Brain microvascular endothelial cell (primary cell): ENCODE measurements at regions not wholly inside any gene's neighbourhood (a gene's known extent, or its start where the extent isn't known, plus 50 kb on each side); places are given as distances from the start of the nearest gene placed in this dataset.

ENCODE experiments used
- DNase-seq: peaks from one replicate; pipeline ENCODE4 v3.0.0-alpha.2; 2020
- H3K27ac ChIP-seq: fragments of 250-450 bp; sonication (Bioruptor Pico); 2 replicates; pipeline ENCODE4 v1.5.1; 2020; ENCODE audit warnings: mild to moderate bottlenecking, moderate library complexity
- H3K27me3 ChIP-seq: fragments of 250-450 bp; sonication (Bioruptor Pico); replicated peaks from 2 replicates; pipeline ENCODE4 v1.5.1; 2020; ENCODE audit warnings: mild to moderate bottlenecking
- H3K36me3 ChIP-seq: fragments of 250-450 bp; sonication (Bioruptor Pico); replicated peaks from 2 replicates; pipeline ENCODE4 v1.5.1; 2020; ENCODE audit warnings: mild to moderate bottlenecking
- H3K4me3 ChIP-seq: 2 replicates; pipeline ENCODE4 v1.5.1; 2011; ENCODE audit warnings: low read depth, mild to moderate bottlenecking, control low read depth, low read length, moderate library complexity
- in situ Hi-C: cut with HindIII; loops from 2 replicates; pipeline ENCODE4 v1.10.0; 2017; ENCODE audit warnings: low sequenced_read_pairs, low pct_ligation_motif_present
- TF ChIP-seq, protein P1 (sequence below): IDR thresholded peaks from 2 replicates; pipeline ENCODE4 v1.5.1; 2011; ENCODE audit warnings: low read depth, mild to moderate bottlenecking, moderate library complexity, low read length, control low read depth, inconsistent platforms; ENCODE audit errors: missing control alignments

DNA sequence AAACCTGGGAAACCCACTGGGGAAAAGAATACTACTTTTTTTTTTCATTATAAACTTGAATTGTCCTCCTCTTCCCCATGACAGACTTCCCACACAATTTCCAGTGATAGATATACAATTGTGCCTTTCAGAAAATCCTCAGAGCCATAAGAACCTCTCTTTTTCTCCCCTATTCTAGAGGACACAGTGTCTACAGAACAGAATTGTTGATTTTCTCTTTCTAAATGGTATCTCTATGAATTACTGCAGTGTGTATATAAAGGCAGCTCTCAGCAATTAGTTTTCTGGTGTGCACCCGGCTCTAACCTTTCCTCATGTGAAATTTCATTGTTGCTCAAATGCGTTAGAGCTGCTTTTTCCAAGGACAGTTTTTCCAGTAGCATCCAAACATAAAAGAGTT lies 430.1 kb downstream of the TUSC7 start:
- no peaks in the 10 kb centered on the region for H3K27me3 ChIP-seq
- in situ Hi-C loops, result no loop called here
- TF ChIP-seq, protein P1, sequence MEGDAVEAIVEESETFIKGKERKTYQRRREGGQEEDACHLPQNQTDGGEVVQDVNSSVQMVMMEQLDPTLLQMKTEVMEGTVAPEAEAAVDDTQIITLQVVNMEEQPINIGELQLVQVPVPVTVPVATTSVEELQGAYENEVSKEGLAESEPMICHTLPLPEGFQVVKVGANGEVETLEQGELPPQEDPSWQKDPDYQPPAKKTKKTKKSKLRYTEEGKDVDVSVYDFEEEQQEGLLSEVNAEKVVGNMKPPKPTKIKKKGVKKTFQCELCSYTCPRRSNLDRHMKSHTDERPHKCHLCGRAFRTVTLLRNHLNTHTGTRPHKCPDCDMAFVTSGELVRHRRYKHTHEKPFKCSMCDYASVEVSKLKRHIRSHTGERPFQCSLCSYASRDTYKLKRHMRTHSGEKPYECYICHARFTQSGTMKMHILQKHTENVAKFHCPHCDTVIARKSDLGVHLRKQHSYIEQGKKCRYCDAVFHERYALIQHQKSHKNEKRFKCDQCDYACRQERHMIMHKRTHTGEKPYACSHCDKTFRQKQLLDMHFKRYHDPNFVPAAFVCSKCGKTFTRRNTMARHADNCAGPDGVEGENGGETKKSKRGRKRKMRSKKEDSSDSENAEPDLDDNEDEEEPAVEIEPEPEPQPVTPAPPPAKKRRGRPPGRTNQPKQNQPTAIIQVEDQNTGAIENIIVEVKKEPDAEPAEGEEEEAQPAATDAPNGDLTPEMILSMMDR, result no peak
- DNase-seq, result no peak
- H3K36me3 ChIP-seq, result no peaks in the 10 kb centered on the region
- no peak overlapping the region for H3K4me3 ChIP-seq
- no peak overlapping the region for H3K27ac ChIP-seq

DNA sequence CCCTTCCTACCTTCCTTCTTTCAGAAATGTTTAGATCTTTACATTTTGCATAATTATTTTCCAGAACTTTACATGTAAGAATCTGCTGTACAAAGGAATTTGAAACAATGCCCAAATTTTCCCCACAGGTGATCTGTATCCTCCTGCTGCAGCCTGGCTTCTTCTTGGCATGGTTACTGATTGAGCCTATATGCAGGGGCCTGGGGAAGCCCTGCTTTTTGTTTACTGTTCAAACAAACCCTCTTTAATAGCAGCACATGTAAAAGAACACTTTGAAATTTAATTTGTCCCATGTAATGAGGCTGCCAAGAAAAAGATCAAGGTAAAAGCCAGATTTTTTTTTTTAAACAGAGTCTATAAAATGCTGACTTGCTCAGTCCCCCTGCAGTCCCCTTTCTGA lies 432.2 kb downstream of the TUSC7 start:
- H3K27ac ChIP-seq, result no peak overlapping the region
- TF ChIP-seq, protein P1, result no peak
- no peak for DNase-seq
- no peaks in the 10 kb centered on the region for H3K36me3 ChIP-seq
- no peak overlapping the region for H3K4me3 ChIP-seq
- no peaks in the 10 kb centered on the region for H3K27me3 ChIP-seq
- in situ Hi-C loops, result no loop called here

DNA sequence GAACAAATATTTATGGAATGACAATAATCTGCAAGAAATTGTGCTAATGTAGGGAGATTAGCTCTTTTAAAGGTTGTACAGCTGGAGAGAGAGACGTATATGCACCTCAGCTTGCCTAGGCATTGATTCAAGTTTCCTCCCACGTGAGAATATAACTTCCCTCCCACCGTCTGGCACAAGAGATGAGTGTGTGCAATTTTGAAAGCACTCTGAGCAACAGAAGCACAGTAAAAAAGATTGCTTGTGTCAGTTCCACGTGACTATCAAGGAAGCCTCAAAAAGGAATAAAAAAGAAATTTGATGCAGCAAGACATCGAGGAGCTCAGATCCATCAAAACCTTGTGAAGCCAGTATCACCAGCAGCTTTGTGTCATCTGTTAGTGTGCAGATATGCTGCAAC lies 435.3 kb downstream of the TUSC7 start:
- in situ Hi-C loops, result no loop called here
- DNase-seq, result no peak
- TF ChIP-seq, protein P1, result no peak
- H3K27me3 ChIP-seq, result no peaks in the 10 kb centered on the region
- no peaks in the 10 kb centered on the region for H3K36me3 ChIP-seq
- no peak overlapping the region for H3K4me3 ChIP-seq
- H3K27ac ChIP-seq, result no peak overlapping the region

DNA sequence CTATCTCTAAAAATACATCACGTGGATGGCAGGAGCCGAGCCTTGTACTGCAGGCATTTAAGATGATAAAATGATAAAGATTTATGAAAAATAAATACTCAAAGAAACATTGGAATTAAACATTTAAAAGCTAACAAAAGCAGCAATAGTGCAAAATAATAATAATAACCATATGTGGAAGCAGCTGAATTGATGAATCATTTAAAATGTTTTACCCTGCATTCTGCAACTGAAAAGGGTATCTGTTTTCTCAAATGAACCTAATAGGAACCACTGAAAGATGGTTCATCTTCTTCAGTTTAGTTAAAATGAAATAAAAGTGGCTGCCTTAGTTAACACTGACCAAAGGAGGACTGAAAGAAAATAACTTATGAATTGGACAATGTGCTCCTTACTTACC lies 436.1 kb downstream of the TUSC7 start:
- Histone ChIP-seq H3K4me3 (no peak overlapping the region), H3K27me3 (no peaks in the 10 kb centered on the region), H3K27ac (no peak overlapping the region), H3K36me3 (no peaks in the 10 kb centered on the region)
- DNase-seq, result no peak
- in situ Hi-C loops, result no loop called here
- TF ChIP-seq, protein P1, result no peak

DNA sequence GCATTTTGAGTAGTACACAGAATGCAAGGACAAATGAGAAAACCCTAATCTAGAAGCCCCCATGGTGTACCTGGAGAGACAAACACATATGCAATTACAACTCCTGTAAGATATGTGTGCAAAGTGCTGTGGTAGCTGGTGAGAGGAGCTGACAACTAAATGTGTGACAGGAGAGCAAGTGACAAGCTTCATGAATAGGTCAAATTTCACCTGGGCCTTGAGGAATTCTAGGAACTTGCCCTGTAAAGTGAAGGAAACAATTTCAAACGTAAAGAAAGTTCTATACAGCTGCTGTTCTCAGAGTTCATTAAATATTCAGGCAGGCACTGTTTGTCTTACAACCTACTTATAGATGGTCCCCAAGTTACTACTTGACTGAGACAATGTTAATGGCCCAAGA lies 437.0 kb downstream of the TUSC7 start:
- DNase-seq, result no peak
- Histone ChIP-seq H3K36me3 (no peaks in the 10 kb centered on the region), H3K27ac (no peak overlapping the region), H3K27me3 (no peaks in the 10 kb centered on the region), H3K4me3 (no peak overlapping the region)
- TF ChIP-seq, protein P1, result no peak
- in situ Hi-C loops, result no loop called here

DNA sequence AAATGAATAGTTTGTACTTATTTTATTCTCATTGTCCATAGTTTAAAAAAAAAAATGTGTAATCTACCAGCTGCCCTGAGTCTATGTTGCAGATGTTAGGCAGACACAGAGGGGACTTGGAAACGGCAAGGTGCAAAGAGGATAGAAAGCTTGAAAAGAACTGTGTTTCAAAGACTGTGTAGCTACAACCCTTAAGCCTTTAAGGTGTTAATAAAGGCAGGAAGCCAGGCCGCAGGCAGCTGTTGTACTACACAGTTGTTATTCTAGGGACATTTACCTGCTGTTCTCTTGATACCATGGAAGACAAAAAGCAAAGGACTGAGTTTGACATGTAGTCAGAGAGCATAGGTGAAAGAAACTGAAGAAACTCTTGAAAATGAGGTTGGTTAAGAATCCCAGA lies 440.0 kb downstream of the TUSC7 start:
- in situ Hi-C loops, result no loop called here
- Histone ChIP-seq H3K27me3 (no peaks in the 10 kb centered on the region), H3K4me3 (no peak overlapping the region), H3K36me3 (no peaks in the 10 kb centered on the region), H3K27ac (no peak overlapping the region)
- DNase-seq, result no peak
- TF ChIP-seq, protein P1, result no peak
